ENCODE measurements at regions not wholly inside any gene's neighbourhood (a gene's known extent, or its start where the extent isn't known, plus 50 kb on each side); places are given as distances from the start of the nearest gene placed in this dataset.

DNA sequence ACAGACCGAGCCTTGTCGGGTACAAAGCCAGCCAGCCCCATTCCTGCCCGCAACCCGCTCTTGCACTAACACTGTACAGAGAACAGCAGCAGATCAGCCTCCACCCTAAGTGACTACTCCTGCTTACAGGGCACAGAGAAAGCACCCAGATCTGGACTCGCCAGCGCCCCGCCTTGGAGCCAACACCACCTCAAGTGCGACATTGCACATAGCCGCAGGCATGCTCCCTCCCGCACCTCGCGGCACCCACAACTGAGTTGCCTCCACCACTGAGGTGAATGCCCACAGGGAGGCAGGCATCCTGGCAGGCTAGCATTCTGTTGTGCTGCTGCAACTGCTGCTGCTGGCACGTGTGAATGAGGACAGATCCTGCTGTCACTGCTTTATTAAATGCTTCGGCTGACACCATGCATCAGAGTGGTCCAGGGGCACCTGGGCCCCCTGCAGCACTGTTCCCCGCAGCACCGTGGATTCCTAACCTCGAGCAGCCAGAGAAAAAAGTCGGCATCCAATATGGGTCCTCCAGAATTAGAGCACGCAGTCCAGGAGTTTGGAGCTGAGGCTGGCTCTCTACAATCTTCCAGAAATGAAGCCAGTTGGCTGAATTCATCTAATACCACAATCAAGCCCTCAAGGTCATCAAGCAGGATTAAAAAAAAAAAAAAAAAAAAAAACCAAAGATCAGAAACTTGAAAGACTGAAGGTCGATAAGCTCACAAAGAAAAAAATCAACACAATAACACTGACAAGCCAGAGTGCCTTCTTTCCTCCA, 352.9 kb downstream of the GASK1B start:
- Histone ChIP-seq H3K27me3 (ENCODE audit: control insufficient read depth, insufficient read depth, low read length) (no peaks in the 10 kb centered on the region), H3K9me3 (ENCODE audit: control insufficient read depth, low read length) (no peaks in the 10 kb centered on the region), H3K9ac (ENCODE audit: low read length) (no peak overlapping the region), H3K4me1 (ENCODE audit: control insufficient read depth, insufficient read depth, low read length) (peaks cover 4% of the 10 kb centered on the region), H3K36me3 (ENCODE audit: control insufficient read depth, insufficient read depth, low read length) (no peaks in the 10 kb centered on the region), H3K4me3 (ENCODE audit: low read length) (no peak overlapping the region)

DNA sequence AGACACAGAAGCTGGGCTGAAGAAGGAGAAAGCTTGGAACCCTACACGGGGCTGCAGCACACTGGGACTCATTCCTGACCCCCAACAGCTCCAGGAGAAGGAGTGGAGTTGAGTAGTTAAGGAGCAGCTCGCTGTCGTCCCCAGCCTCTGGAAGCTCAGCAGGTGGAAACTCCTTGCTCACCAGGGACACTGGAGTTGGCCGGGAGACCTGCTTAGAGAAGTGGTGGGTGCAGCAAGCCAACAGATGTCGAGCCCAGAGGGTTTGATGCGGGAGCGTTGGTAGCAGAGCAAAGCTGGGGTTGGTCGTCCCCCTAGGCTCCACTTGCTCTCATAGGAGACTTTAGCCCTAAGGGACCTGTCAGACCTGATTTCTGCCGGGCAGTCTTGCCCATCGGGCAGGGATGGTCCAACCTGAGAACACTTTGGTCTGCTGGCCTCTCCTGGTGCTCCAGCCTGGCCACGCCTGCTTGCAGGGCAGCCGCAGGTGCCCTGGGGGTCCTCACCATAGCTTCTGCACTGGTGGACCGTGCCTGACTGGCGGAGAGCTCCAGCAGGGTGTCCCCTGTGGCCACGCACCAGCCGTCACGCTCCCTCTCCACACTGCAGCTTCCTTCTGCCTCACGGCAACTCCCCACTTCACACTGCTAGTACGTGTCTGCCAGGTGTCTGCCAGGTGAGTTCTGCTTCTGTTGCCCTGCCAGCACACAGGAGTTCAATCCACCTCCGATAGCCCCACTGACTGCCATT, 353.7 kb downstream of the GASK1B start:
- H3K9ac ChIP-seq (ENCODE audit: low read length) = no peak overlapping the region

DNA sequence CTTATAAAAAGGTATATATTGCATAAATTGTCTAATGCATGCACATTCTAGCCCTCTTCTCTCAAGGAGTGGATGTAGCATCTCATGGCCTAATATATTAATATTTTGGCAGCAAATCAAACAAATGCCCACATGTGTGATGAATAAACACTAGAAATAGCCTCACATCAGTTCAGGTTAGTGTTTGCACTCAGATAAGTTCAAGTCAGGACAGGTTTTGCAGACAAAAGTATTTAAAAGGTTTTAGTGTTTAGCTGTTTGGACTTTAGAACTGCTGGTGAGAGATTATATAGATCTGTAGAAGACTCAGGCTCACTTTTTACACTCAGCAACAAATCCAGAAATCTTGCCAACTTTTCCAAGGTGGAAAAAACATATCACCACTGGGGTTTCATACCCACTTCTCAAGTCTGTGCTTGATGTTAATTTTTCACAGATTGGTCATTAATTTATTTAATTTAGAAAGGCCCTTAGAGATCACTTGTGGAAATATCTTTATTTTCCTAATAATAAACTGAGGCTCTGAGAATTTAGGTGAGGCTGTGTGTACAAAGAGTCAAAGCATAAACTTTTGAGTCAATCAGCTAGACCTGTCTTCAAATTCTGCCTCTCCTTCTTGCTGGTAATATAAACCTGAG, 362.6 kb downstream of the GASK1B start:
- peaks cover 12% of the 10 kb centered on the region for H3K4me1 ChIP-seq (ENCODE audit: control insufficient read depth, insufficient read depth, low read length)
- no peaks in the 10 kb centered on the region for H3K27me3 ChIP-seq (ENCODE audit: control insufficient read depth, insufficient read depth, low read length)
- H3K36me3 ChIP-seq (ENCODE audit: control insufficient read depth, insufficient read depth, low read length) = no peaks in the 10 kb centered on the region
- no peaks in the 10 kb centered on the region for H3K9me3 ChIP-seq (ENCODE audit: control insufficient read depth, low read length)
- H3K9ac ChIP-seq (ENCODE audit: low read length) = no peak overlapping the region
- H3K4me3 ChIP-seq (ENCODE audit: low read length) = no peak overlapping the region

More for the DNA sequence above, 353.7 kb downstream of the GASK1B start:
- H3K27me3 ChIP-seq (ENCODE audit: control insufficient read depth, insufficient read depth, low read length) = no peaks in the 10 kb centered on the region
- H3K4me3 ChIP-seq (ENCODE audit: low read length) = no peak overlapping the region
- no peaks in the 10 kb centered on the region for H3K9me3 ChIP-seq (ENCODE audit: control insufficient read depth, low read length)
- H3K36me3 ChIP-seq (ENCODE audit: control insufficient read depth, insufficient read depth, low read length) = no peaks in the 10 kb centered on the region
- no peaks in the 10 kb centered on the region for H3K4me1 ChIP-seq (ENCODE audit: control insufficient read depth, insufficient read depth, low read length)

DNA sequence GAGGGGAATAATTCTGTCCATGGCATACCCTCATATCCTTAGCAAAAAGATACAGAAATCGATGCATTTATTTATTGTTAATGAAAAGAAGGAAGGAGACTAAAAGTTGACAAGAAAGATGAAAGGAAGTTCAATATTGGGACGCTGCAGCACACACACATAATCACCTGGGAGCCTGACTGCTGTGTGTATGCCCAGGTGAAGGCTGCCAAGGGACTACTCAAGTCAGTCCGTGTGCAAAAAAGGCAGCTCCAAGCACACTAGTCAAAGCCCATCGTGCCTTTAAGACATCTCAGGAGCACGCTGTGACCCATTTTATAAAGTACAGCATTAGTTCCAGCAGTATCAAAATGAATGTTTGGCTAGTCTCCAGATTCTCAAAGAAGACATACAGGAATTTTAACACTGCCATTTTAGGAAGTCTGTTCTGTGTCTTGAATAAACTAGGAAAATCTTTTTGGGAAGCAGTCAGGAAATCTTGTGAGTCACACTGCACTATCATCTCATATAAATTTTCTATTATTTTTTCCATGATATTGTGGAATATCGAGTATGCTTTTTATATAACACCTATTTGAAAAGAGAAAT, 363.9 kb downstream of the GASK1B start:
- peaks cover 16% of the 10 kb centered on the region for H3K4me1 ChIP-seq (ENCODE audit: control insufficient read depth, insufficient read depth, low read length)
- no peak overlapping the region for H3K4me3 ChIP-seq (ENCODE audit: low read length)
- H3K27me3 ChIP-seq (ENCODE audit: control insufficient read depth, insufficient read depth, low read length) = no peaks in the 10 kb centered on the region
- no peaks in the 10 kb centered on the region for H3K9me3 ChIP-seq (ENCODE audit: control insufficient read depth, low read length)
- no peaks in the 10 kb centered on the region for H3K36me3 ChIP-seq (ENCODE audit: control insufficient read depth, insufficient read depth, low read length)
- no peak overlapping the region for H3K9ac ChIP-seq (ENCODE audit: low read length)

DNA sequence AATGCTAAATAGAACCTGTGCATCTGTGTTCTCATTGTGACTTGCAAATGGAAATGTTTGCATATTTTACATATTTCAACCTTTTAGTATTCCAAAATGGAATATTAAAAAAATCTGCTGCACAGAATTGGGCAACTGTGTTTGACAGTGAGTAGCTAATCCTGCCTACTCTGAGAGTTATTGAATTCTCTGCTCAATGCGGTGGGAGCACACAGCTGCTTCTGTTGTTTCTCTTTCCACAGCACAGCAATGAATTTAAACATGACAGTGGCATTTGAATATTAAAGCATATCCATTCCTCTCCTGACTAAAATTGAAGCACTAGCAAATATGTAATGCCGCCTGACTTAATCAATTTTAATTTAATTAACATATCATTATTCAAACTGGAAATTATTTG, 366.6 kb downstream of the GASK1B start:
- Histone ChIP-seq H3K9me3 (ENCODE audit: control insufficient read depth, low read length) (no peaks in the 10 kb centered on the region), H3K27me3 (ENCODE audit: control insufficient read depth, insufficient read depth, low read length) (no peaks in the 10 kb centered on the region), H3K4me1 (ENCODE audit: control insufficient read depth, insufficient read depth, low read length) (peaks cover 16% of the 10 kb centered on the region), H3K4me3 (ENCODE audit: low read length) (no peak overlapping the region), H3K36me3 (ENCODE audit: control insufficient read depth, insufficient read depth, low read length) (no peaks in the 10 kb centered on the region), H3K9ac (ENCODE audit: low read length) (no peak overlapping the region)

DNA sequence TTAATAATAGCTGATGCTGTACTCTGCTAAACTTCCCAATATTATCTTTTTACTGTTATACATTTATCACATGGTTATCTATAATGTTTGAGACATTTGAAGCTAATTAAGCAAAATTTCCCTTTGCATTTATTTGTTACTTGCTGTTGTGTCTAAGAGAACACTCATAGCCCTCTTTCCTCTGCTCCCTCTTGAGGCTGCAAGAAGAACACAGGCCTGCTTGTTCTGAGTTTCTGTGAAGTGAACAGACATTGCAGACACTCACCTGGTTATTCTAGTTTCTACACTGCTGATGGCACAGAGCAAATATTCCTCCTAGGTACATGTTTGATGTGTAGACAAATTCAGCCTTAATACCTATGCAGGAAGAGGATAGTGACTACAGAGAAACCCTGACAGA, 367.8 kb downstream of the GASK1B start:
- Histone ChIP-seq H3K36me3 (ENCODE audit: control insufficient read depth, insufficient read depth, low read length) (no peaks in the 10 kb centered on the region), H3K27me3 (ENCODE audit: control insufficient read depth, insufficient read depth, low read length) (no peaks in the 10 kb centered on the region), H3K9ac (ENCODE audit: low read length) (no peak overlapping the region), H3K9me3 (ENCODE audit: control insufficient read depth, low read length) (no peaks in the 10 kb centered on the region), H3K4me3 (ENCODE audit: low read length) (no peak overlapping the region), H3K4me1 (ENCODE audit: control insufficient read depth, insufficient read depth, low read length) (peaks cover 9% of the 10 kb centered on the region)

DNA sequence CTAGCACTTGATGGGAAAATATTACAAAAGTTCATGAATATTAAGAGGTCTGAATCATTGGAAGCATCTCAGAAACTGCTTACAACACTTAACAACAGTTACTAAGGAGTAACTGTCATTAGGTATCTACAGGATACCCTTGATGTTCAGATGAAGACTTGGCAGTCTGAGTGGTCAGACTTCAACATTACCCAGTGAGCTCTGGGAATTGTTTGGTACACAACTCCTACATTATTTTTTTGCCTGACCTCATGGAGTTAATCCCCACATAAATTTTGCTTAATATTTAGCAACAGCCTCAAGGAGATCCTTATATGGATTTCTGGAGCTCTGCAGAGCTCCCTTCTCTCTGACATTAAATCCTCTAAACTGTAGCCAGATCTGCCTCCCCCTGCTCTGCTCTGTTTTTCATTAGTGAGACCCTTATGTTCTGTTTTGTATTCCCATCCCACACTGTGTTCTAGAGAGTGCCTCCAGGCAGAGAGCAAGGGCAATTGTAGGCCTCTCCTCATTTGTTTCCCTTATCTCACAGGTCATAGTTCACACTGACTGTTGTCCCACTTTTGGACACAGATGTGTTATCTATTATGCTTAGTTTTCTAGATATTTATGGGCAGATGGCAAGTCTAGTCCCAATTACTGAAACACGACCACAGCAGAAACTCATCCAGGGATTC, 368.8 kb downstream of the GASK1B start:
- Histone ChIP-seq H3K36me3 (ENCODE audit: control insufficient read depth, insufficient read depth, low read length) (no peaks in the 10 kb centered on the region), H3K4me1 (ENCODE audit: control insufficient read depth, insufficient read depth, low read length) (peaks cover 4% of the 10 kb centered on the region), H3K4me3 (ENCODE audit: low read length) (no peak overlapping the region), H3K9ac (ENCODE audit: low read length) (no peak overlapping the region), H3K27me3 (ENCODE audit: control insufficient read depth, insufficient read depth, low read length) (no peaks in the 10 kb centered on the region), H3K9me3 (ENCODE audit: control insufficient read depth, low read length) (no peaks in the 10 kb centered on the region)

DNA sequence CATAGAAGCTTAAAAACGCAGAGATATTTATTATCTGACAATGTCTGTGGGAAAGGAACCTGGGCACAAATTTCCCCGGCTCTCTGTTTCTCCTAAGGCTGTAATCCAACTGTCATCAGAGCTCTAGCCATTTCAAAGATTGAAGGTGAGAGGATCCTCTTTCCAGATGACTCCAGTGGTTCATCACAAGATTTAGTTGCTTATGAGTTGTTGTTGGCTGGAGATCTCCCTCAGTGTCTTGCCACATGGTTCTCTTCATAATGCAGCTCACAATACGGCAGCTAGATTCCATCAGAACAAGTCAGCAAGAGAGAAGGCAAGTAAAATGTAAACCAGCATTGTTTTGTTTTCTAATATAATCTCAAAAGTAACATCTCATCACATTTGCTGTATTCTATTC, 369.4 kb downstream of the GASK1B start:
- H3K4me1 ChIP-seq (ENCODE audit: control insufficient read depth, insufficient read depth, low read length) = peaks cover 4% of the 10 kb centered on the region
- no peaks in the 10 kb centered on the region for H3K9me3 ChIP-seq (ENCODE audit: control insufficient read depth, low read length)
- H3K9ac ChIP-seq (ENCODE audit: low read length) = no peak overlapping the region
- H3K4me3 ChIP-seq (ENCODE audit: low read length) = no peak overlapping the region
- H3K27me3 ChIP-seq (ENCODE audit: control insufficient read depth, insufficient read depth, low read length) = no peaks in the 10 kb centered on the region
- H3K36me3 ChIP-seq (ENCODE audit: control insufficient read depth, insufficient read depth, low read length) = no peaks in the 10 kb centered on the region

DNA sequence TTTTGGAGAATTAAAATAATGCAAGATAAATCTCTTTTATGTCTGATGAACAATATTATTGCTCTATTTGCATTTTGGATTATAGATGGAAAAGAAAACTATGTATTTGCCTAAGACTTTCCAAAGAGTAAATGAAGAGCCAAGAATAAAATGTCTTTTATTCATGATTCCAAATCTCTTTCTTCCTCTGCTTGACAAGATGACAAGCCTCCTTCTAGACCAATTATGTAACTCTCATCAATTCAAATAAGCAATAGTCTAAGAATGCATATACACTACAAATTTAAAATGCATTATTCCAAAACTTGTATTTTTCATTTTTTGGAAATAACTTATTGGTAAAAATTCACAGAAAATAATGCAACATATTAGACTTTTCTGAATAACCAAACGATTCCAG, 377.3 kb downstream of the GASK1B start:
- Histone ChIP-seq H3K9me3 (ENCODE audit: control insufficient read depth, low read length) (no peaks in the 10 kb centered on the region), H3K27me3 (ENCODE audit: control insufficient read depth, insufficient read depth, low read length) (no peaks in the 10 kb centered on the region), H3K36me3 (ENCODE audit: control insufficient read depth, insufficient read depth, low read length) (no peaks in the 10 kb centered on the region), H3K9ac (ENCODE audit: low read length) (no peak overlapping the region), H3K4me1 (ENCODE audit: control insufficient read depth, insufficient read depth, low read length) (no peaks in the 10 kb centered on the region), H3K4me3 (ENCODE audit: low read length) (no peak overlapping the region)

DNA sequence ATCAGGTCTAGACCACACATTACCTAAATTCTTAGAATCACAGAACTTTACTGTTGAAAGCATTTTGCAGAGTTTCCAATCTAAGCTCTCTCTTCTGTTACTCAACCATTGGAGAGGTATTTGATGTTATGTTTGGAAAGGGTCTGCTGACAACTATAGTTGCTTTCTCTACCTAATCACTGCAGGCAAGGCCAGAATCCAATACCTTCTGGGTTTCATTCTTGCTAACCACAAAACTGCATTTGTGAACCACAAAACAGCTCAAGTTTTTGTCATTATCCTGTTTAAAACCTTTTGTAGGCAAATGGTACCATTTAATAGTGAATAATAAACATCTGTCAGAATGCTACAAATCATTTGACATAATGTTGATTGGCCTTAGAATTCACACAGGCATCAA, 380.1 kb downstream of the GASK1B start:
- Histone ChIP-seq H3K36me3 (ENCODE audit: control insufficient read depth, insufficient read depth, low read length) (no peaks in the 10 kb centered on the region), H3K4me1 (ENCODE audit: control insufficient read depth, insufficient read depth, low read length) (no peaks in the 10 kb centered on the region), H3K27me3 (ENCODE audit: control insufficient read depth, insufficient read depth, low read length) (no peaks in the 10 kb centered on the region), H3K4me3 (ENCODE audit: low read length) (no peak overlapping the region), H3K9ac (ENCODE audit: low read length) (no peak overlapping the region), H3K9me3 (ENCODE audit: control insufficient read depth, low read length) (no peaks in the 10 kb centered on the region)

DNA sequence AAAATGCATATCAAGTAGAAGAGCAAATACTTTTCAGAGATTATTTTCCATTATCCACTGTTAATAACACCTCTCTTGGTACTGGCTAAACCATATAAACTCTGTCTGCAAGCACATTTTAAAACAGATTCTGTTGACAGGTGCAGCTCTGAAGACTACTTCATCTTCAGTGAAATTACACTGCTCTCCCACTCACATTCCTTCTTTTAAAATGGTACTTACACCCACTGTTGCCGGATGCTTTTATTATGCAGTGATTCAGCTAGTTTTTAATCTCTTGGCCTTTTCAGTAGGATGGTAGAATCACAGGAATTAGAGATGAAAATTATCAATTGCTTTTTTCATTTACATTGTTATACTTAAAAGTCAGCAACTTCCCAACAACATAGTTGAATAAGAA, 381.6 kb downstream of the GASK1B start:
- Histone ChIP-seq H3K4me1 (ENCODE audit: control insufficient read depth, insufficient read depth, low read length) (no peaks in the 10 kb centered on the region), H3K27me3 (ENCODE audit: control insufficient read depth, insufficient read depth, low read length) (no peaks in the 10 kb centered on the region), H3K36me3 (ENCODE audit: control insufficient read depth, insufficient read depth, low read length) (no peaks in the 10 kb centered on the region), H3K9me3 (ENCODE audit: control insufficient read depth, low read length) (no peaks in the 10 kb centered on the region), H3K9ac (ENCODE audit: low read length) (no peak overlapping the region), H3K4me3 (ENCODE audit: low read length) (no peak overlapping the region)

Measured in mucosa of stomach (tissue), 1 donor.